HuH-7.5 (cell line): ENCODE measurements at regions not wholly inside any gene's neighbourhood (a gene's known extent, or its start where the extent isn't known, plus 50 kb on each side); places are given as distances from the start of the nearest gene placed in this dataset.
"Not testable (repeated sequence)": the region's sequence is repeated elsewhere in the genome, so short reads cannot be mapped to it uniquely, and the experiment has no call there.

Experiments used
- DNase-seq: peaks from one replicate; pipeline ENCODE4 v3.0.0; 2011; ENCODE audit warnings: low spot score

DNA sequence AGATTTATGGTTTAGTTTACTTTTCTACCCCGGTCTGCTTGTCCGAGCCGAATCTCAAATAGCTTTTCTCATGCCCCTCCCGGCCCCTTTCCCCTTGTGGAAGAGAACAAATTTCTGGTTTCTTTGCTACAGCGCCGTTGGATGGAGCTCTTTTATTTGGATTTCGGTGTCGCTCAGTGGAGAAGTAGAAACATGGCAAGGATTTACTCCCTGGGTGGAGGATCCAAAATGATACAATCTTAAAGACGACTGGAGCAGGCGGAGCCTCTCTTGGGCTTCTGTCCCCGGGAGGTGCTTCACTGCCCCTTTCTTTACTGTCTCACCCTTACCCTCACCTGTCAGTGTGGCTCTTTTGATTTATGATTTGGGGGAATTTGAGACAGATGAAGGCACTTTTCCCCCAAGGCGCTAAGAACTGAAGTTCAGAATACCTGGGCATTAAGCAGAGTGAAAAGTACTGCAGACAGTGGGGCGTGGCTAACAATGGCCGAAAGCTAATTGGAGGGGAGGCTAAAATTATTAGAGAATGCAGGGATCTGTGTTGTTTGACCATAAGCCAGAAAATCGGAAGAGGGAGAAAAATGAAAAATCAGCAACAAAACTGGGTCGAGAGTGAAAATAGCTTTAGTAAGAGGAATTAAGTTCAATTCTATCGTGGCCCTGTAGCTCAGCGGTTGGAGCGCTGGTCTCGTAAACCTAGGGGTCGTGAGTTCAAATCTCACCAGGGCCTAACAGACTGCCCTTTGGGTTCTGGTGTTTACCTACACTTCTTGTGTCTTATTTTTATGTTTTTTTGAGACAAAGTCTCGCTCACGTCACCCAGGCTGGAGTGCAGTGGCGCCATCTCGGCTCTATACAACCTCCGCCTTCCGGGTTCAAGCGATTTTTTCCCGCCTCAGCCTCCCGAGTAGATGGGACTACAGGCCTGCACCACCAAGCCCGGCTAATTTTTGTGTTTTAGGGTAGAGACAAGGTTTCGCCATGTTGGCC is 145.1 kb upstream of the ZNF184 start:
- DNase-seq: no peak

GRCh38 chr6:27617046-27617687 is 144.3 kb upstream of the ZNF184 start:
- no peak for DNase-seq

DNA sequence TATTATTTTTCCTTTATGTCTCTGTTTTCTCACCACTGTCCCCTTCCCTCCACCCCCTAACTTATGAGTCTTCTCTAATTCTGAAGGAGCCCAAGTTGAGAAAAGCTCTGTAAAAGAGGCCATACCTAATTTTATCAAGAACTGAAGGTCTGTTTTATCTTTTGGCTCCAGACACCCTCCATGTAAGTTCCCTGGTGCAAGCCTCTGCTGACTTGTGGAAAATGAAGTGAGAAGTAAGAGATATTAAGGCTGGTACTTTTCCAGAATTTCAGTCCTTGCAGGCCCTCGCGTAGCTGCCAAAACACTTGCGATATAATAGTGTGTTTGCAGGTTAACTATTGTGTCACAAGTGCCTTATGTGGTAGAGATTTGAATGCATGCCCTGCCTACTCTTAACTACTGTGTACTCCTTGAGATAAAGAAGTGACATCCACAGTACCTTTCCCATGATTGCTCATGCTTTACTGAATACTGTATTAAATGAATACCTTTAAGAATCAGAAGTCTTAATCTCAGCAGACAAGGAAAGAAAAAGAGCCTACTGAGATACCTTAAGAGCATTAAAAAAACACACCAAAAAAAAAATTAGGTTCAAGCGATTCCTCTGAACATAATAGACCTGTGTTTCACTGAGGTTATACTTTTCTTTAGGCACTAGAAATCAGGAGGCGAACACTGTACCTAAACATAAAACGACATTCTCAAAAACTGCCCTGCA is 143.6 kb upstream of the ZNF184 start:
- no peak for DNase-seq

- no peak for DNase-seq
Observed at GRCh38 chr6:27611451-27611850, 138.5 kb upstream of the ZNF184 start.

GRCh38 chr6:27608916-27609883 is 136.3 kb upstream of the ZNF184 start:
- no peak for DNase-seq

DNA sequence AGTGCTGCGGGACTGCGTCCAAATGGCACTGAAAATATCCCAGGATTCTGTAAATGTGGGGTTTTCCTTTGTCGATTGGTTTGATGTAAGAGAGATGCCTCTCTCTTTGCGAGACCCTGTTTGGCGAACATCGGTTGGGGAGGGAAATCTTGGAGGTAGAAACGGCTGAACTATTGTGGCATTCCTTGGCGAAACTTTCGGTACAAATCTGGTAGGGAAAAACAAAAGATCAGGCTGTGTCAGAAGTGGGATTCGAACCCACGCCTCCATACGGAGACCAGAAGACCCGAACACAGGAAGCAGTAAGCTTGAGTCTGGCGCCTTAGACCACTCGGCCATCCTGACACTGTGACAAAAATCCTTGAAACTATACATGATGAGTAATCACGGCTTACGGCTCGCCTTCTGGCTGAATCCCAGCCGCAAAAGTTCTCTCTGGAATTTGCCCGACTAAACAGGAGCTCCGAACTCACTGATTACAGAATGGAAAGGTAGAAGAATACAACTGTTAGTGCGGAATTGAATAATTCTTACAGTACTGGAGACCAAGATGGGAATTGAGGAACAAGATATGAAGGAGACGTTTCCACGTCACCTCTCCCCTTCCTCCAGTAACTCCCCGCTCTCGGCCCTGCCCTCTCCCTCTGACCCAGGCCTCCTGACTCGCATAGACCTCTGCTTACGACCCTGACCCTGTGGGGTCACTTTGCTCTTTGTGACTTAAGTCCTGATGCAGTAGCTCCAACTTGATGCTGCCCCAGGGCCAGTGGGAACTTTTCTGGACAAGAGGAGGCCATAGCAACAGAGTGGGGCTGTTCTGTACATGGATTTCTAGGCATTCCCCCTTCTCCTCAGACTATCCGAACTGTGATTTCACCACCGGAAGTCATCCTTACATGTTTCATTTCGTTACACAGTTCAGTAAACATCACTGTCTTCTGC is 132.8 kb upstream of the ZNF184 start:
- DNase-seq: no peak

DNA sequence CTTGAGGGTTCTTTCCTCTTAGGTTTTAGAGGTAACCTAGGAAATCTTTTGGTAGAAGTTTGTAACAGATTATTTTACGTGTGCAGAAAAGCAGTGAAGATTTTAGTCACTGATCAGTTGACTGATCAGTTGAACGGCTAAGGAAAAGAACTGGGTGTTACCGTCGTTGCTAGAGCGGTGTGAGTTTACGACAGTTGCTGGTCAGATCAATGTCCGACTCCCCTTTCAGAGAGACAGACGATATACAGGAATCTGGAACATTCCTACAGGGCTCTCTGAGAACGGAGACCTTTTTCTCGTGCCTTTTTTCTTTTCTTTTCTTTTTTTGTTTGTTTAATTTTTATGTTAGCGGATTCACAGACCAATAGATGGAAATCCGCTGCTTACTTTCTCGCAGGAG is 132.1 kb upstream of the ZNF184 start:
- no peak for DNase-seq

GRCh38 chr6:27601668-27602254 is 128.9 kb upstream of the ZNF184 start:
- DNase-seq: no peak

DNA sequence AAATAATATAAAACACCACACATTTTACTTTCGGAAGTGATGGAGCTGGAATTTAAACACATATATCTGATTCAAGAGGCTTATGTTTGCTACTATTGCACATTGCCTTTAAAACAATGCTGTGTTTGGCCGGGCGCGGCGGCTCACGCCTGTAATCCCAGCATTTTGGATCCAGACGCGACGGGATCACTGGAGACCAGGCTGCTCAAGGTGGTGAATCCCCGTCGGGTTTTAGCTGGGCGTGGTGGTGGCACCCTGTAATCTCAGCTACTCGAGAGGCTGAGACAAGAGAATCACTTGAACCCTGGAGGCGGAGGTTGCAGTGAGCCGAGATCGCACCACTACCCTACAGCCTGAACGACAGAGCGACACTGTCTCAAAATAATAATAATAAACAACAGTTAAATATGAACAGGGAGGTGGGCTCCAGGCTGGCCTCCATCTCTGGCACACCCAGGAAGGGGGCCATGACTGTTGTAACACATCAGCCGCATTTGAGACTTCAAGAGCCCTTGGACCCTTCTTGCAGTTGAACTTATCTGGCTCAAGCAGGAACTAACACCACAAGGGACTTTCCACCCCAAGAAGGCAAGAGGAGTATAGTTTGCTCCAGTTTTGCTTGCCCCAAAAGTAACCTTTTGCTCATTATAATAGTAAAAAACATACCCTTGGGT is 127.1 kb upstream of the ZNF184 start:
- no peak for DNase-seq

- DNase-seq: not testable (repeated sequence)
Observed at GRCh38 chr6:27597031-27597567, 124.2 kb upstream of the ZNF184 start.

DNA sequence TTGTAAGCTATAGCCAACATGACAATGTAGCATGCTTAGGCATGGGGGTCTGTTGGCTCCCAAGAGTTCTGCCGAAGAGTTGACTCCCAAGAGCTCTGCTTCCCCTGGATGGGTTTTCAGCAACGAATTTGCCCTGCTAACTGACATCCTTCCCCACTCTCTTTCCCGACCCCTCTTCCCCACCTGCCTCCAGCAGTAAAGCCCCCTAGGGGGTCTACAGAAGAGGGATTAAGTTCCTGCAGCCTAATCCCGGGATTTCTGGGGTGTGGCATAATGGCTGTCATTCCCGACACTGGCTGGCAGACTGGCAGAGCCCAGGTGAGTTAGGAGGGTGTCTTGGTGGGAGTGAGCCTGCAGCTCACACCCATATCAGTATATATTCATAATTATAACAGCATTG is 121.0 kb upstream of the ZNF184 start:
- DNase-seq: no peak

DNA sequence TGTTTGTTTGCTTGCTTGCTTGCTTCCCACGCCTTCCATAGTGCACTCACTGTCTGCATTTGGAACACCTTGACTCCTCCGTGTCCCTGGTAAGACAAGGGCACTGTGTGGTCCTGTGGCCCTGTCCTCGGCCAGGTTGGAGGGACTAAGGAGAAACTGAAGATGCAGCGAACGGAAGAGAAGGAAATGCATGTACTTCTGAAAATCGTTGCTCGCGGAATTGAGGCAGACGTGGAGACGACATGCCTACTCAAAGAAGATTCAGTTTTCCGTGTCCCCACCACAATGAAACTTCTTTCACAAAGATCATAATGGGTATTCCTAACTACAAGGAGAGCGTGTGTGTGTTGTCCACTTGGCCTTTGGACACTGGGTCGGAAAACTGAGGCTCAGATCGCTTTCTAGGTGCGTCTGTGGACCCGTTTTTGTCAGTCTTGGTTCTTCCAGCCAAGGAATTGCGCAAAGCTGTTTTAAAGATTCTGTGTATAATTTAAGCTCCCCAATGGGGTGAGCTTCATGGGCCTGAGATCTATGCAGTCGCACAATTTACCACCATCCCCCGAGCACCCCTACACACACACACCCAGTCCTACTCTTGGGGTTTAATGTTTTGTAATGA is 120.4 kb upstream of the ZNF184 start:
- no peak for DNase-seq

DNA sequence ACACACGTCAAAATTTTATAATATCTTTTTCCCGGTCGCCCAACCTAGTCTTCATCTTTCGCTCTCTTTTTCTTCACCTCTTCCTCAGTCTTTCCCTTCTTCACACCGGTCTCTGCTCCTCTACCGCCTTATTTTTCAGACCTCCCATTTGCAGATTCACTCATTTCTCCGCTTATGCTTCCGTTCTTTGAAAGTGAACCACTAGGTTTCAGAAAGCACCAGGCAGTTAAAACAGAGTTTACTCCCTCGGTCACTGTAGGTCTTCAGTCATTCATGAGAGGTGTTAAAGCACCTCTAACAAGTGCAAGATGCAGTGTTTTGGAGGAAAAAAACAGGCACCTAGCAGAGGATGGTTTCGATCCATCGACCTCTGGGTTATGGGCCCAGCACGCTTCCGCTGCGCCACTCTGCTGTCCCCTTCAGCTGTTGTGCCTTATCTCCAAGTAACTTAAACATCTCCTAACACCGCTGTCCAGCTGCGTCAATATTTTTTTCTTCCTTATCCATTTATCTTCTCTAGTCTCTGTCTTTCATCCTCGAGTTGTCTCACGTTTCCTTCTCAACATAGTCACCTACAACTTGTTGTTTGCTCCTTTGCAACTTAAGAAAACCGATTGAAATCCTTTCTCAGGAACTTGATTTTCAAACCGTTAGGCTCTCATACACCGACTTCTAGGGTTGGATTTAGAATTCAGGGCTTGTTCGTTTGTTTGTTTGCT is 119.7 kb upstream of the ZNF184 start:
- DNase-seq: no peak

GRCh38 chr6:27591699-27592480 is 119.0 kb upstream of the ZNF184 start:
- DNase-seq: no peak

GRCh38 chr6:27585316-27585715 is 112.4 kb upstream of the ZNF184 start:
- not testable (repeated sequence) for DNase-seq

- DNase-seq: no peak
Observed at GRCh38 chr6:27584326-27584725, 111.4 kb upstream of the ZNF184 start.
